ENCODE measurements at regions not wholly inside any gene's neighbourhood (a gene's known extent, or its start where the extent isn't known, plus 50 kb on each side); places are given as distances from the start of the nearest gene placed in this dataset.

- no peak for TF ChIP-seq EZH2 (IDR thresholded peaks at IDR 0.05; ENCODE audit: borderline replicate concordance, low read depth, low read length, poor library complexity, severe bottlenecking)
- no peak for TF ChIP-seq CTCF (conservative IDR thresholded peaks at IDR 0.05; ENCODE audit: low read depth, low read length)
- Histone ChIP-seq H3K27me3 (replicated peaks; ENCODE audit: insufficient read depth, low read depth, low read length, poor library complexity) (peaks cover 10% of the 10 kb centered on the region), H3K4me1 (ENCODE audit: insufficient read depth, low read length, poor library complexity, severe bottlenecking) (no peaks in the 10 kb centered on the region), H3K4me3 (ENCODE audit: low read depth, low read length, poor library complexity, severe bottlenecking) (no peak overlapping the region), H3K9me3 (ENCODE audit: low read depth, low read length, poor library complexity, severe bottlenecking) (no peaks in the 10 kb centered on the region), H3K36me3 (ENCODE audit: insufficient read depth, low read length, poor library complexity, severe bottlenecking) (no peaks in the 10 kb centered on the region), H3K27ac (ENCODE audit: low read depth, low read length, poor library complexity, severe bottlenecking) (no peak overlapping the region)
- intact Hi-C loops (cut with micrococcal nuclease; ENCODE audit: unreplicated experiment) = no loop called here
- no peak for DNase-seq (ENCODE audit: low spot score)
- ChIA-PET POLR2A (ENCODE audit: low non-redundant PET) (no interaction called here), CTCF (no interaction called here)
- no TSS peak for BruUV-seq (replicated peaks)
Observed at GRCh38 chr2:240195316-240195861, 54.9 kb upstream of the OTOS start.

GRCh38 chr2:240196716-240197461 lies 56.4 kb upstream of the OTOS start:
- TF ChIP-seq CTCF (conservative IDR thresholded peaks at IDR 0.05; ENCODE audit: low read depth, low read length) (no peak), EZH2 (IDR thresholded peaks at IDR 0.05; ENCODE audit: borderline replicate concordance, low read depth, low read length, poor library complexity, severe bottlenecking) (no peak)
- H3K27me3 ChIP-seq (replicated peaks; ENCODE audit: insufficient read depth, low read depth, low read length, poor library complexity) = peaks cover 18% of the 10 kb centered on the region
- CTCF ChIA-PET = no interaction called here

DNA sequence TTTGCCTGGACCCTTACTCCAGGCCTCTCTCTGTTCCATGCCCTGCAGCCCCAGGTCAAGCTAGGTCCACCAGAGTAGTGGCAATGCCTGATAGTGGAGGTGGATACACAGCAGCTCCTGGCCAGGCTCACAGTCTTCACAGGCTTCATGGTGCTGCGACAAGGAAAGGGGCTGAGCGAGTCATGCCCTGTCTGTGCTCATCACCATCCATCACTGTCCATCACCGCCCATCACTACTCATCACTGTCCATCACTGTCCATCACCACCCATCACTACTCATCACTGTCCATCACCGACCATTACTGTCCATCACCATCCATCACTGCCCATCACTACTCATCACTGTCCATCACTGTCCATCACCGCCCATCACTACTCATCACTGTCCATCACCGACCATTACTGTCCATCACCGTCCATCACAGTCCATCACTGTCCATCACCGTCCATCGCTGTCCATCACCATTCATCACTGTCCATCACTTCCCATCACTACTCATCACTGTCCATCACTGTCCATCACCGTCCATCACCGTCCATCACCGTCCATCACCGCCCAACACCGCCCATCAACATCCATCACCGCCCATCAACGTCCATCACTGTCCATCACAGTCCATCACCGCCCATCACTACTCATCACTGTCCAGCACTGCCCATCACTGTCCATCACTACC lies 57.1 kb upstream of the OTOS start:
- DNase-seq (ENCODE audit: low spot score) = no peak
- Histone ChIP-seq H3K36me3 (ENCODE audit: insufficient read depth, low read length, poor library complexity, severe bottlenecking) (no peaks in the 10 kb centered on the region), H3K4me3 (ENCODE audit: low read depth, low read length, poor library complexity, severe bottlenecking) (no peak overlapping the region), H3K27me3 (replicated peaks; ENCODE audit: insufficient read depth, low read depth, low read length, poor library complexity) (peaks cover 17% of the 10 kb centered on the region), H3K9me3 (ENCODE audit: low read depth, low read length, poor library complexity, severe bottlenecking) (no peaks in the 10 kb centered on the region), H3K4me1 (ENCODE audit: insufficient read depth, low read length, poor library complexity, severe bottlenecking) (no peaks in the 10 kb centered on the region), H3K27ac (ENCODE audit: low read depth, low read length, poor library complexity, severe bottlenecking) (no peak overlapping the region)
- CTCF ChIA-PET = no interaction called here
- POLR2A ChIA-PET (ENCODE audit: low non-redundant PET) = no interaction called here
- no TSS peak for BruUV-seq (replicated peaks)
- intact Hi-C loops (cut with micrococcal nuclease; ENCODE audit: unreplicated experiment) = no loop called here
- TF ChIP-seq EZH2 (IDR thresholded peaks at IDR 0.05; ENCODE audit: borderline replicate concordance, low read depth, low read length, poor library complexity, severe bottlenecking) = no peak
- no peak for TF ChIP-seq CTCF (conservative IDR thresholded peaks at IDR 0.05; ENCODE audit: low read depth, low read length)

More at GRCh38 chr2:240196716-240197461, 56.4 kb upstream of the OTOS start:
- DNase-seq (ENCODE audit: low spot score) = no peak
- intact Hi-C loops (cut with micrococcal nuclease; ENCODE audit: unreplicated experiment) = no loop called here
- Histone ChIP-seq H3K4me3 (ENCODE audit: low read depth, low read length, poor library complexity, severe bottlenecking) (no peak overlapping the region), H3K9me3 (ENCODE audit: low read depth, low read length, poor library complexity, severe bottlenecking) (no peaks in the 10 kb centered on the region), H3K27ac (ENCODE audit: low read depth, low read length, poor library complexity, severe bottlenecking) (no peak overlapping the region), H3K4me1 (ENCODE audit: insufficient read depth, low read length, poor library complexity, severe bottlenecking) (no peaks in the 10 kb centered on the region), H3K36me3 (ENCODE audit: insufficient read depth, low read length, poor library complexity, severe bottlenecking) (no peaks in the 10 kb centered on the region)
- POLR2A ChIA-PET (ENCODE audit: low non-redundant PET) = no interaction called here
- no TSS peak for BruUV-seq (replicated peaks)

Data from A673 (cell line).